HG03175 (cell line): ENCODE measurements at regions not wholly inside any gene's neighbourhood (a gene's known extent, or its start where the extent isn't known, plus 50 kb on each side); places are given as distances from the start of the nearest gene placed in this dataset.

Experiments
- ATAC-seq: cut with Tn5 transposase; IDR thresholded peaks from one replicate; pipeline ENCODE4 v1.9.1; 2021; ENCODE audit warnings: mild to moderate bottlenecking, moderate library complexity; ENCODE audit not compliant: unreplicated experiment

DNA sequence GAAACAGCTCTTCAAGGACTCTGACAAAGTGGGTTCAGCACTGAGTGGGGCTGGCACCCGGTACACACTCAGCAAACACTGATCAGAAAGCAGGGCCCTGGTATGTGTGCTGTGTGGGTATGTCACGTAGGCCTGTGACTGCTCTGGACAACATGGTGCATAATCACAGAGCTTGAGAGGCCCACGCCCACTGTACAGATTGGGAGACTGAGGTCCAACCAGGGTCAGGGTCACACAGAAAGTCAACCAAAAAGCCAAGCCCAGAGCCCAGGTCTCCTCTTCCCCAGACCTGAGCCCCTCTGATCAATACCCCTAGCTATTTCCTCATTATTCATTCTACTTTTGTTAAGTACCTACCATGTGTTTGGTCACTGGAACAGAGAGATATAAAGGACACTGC lies 166.1 kb upstream of the LINGO1 start:
- no peak for ATAC-seq

DNA sequence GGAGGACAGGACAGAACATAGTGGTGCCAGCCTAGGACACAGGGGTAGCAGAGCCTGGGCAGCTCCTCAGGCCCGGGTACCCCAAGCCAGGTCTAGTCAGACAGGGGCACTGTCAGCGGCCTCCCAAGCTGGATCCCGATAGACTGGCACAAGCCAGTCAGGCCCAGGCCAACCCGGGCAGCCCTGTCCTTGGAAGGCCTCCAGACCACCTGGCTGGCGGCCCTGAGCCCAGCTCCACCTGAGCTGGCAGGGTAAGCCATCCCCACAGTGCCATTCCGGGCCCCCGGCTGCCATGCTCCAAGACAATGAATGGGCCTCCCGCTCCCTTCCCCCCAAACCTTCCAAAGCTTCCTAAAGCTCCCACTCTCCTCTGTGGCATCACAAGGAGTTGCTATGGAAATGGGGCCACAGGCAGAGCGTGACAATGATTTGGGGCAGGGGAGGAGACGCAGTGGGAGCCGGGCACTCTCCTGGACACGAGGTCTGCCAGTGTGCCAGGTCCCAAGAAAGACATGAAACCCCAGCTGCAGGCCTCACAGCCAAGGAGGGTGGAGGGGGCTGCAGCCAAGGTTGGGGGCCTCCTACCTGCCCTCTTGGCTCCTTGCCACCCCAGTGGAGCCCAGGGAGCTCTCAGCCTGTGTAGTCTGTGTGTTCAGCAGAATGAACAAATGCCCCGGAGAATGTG lies 165.6 kb upstream of the LINGO1 start:
- no peak for ATAC-seq

DNA sequence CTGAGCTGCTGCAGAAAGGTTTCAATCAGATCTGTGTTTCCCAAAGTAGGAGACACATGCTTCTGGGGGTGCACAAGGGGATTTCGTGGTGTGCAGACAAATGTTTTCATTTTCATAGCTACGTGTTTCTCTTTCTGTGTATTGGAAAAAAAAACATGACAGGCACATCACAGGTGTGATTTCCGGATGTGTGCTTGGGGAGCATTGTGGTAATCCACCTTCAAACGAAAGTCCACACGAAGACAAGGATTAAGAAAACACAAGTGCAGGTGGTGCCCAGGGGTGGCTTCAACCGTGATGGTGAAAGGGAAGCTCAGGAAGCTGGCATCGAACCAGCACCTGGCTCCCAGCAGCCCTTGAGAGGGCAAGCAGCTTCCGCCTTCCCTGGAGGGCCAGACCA lies 164.6 kb upstream of the LINGO1 start:
- ATAC-seq: no peak

DNA sequence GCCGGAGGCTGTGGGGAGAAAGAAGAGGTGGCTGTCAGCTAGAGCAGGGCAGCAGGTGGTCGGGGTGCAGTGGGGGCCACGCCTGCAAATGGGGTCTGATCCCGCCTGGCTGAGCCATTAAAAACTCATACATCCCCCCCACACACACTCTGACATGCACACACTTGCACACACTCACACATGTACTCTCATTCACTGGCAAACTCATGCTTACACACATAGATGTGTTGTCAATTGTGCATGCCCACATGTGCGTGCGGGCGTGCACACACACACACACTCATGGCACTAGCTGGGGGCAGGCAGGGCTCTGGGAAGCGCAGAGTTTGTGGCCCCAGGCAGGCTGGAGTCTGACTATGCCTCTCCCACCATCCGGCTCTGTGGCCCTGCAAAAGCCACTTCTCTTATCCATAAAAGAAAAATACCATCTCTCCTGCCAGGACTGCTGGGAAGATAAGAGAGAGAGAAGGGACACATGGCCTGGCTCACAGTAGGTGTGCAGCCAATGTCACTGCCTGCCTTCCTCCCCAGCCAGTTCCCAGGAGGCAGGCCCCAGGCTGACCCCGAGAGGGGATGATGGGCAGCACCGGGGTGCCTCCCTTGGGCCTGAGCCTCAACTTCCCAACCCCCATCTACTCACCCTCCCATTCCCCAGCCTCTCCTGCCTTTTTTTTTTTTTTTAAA lies 163.5 kb upstream of the LINGO1 start:
- ATAC-seq: no peak

DNA sequence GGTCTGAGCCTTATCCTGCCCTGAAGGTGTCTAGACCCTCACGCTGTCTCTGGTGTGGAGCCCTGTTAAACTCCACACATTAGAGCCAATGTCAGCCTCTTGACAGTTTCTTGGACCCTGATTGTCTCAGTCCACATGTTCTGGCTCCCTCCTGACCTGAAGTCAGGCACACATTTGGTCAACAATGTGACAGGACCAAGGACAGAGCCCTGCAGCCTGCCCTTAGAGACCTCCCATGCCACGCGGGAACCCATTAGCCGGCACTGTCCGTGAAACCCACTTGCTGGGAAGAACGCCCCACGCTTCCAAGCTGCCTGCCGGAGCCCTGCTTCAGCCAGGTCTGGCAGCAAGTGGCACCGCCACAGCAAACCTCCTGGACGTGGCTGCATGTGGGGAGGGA lies 162.7 kb upstream of the LINGO1 start:
- ATAC-seq: no peak

DNA sequence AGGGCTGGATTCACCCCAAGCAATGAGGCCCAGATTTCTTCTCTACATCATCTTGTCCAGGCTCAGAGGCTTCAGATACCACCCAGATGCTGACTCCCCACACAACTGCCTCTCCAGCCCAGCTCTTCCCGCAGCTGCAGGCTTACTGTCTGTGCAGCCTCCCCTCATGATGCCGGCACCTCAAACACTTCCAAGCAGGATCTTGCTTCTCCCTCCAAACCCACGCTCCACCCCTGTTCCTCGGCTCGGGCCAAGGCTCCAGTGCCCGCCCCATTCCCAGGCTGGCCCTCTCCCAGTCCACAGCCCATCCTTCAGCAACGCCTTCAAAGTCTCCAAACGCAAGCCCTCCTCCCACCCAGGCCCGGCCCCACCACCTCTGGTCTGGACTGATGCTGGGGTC lies 159.2 kb upstream of the LINGO1 start:
- no peak for ATAC-seq

DNA sequence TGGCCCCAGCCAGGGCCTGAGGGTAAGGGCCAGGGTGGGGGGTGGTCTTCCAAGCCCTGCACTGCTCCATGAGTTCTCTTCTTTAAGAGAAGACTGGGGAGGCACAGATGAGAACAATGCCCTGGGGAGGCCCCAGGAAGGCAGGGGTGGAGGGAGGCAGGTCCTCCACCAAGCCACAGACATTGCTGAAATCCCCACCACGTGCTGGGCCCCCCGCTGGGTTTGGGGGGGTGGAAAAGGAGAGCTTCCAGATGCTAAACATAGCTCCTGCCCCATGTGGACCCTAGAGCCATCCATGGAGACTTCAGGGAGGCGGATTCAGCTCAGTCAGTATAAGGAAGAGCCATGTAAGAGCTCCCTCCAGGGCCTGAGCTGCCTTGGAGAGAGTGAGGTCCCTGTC lies 157.8 kb upstream of the LINGO1 start:
- no peak for ATAC-seq

DNA sequence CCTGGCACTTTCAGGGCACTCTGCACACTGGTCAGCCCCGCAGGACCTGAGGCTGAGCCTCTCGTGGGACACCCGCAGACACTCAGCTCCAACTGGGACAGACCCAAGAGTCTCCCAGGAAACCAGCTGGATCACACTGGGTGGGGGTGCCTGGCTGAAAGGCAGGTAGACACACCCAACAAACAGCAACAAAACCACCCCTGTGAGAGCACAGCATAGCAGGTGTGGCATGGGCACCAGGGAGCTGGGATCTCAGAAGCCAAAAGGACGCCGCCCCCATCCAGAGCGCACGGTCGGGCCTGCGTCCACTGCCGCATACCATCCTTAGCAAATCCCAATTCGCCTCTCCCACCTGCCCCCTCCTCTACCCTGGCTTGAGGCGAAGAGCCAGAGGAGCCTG lies 154.2 kb upstream of the LINGO1 start:
- no peak for ATAC-seq

DNA sequence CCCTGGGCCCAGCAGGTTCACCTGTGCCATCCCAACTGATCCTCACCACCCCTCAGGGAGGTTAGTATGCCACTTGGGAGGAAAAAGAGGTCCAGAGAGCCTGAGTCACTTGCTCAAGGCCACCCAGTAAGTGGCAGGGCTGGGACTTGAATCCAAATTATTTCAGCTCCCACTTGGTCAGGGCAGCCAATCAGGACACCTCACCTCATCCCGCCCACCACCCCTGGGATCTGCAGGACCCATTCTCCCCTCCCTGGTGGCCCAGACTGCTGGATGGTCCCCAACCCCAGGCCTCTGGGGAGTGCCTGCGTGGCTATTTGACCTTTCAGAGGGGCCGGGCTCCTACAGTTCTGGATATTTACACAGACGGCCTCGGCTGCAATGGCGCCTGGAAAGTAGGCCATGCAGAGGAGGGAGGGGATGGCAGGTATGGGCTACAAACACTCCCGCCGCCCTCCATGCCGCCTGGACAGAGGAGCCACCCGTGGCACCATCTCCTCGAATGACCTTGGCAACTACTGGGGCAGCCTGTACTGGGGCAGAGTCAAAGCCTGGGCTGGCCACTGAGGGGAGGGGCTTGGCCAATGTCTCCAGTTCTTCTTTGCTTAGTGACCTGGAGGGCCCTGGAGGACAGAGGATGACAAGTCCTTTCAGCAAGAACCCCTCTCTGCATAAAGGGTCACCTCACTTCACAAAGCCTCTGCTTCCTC lies 153.6 kb upstream of the LINGO1 start:
- no peak for ATAC-seq

DNA sequence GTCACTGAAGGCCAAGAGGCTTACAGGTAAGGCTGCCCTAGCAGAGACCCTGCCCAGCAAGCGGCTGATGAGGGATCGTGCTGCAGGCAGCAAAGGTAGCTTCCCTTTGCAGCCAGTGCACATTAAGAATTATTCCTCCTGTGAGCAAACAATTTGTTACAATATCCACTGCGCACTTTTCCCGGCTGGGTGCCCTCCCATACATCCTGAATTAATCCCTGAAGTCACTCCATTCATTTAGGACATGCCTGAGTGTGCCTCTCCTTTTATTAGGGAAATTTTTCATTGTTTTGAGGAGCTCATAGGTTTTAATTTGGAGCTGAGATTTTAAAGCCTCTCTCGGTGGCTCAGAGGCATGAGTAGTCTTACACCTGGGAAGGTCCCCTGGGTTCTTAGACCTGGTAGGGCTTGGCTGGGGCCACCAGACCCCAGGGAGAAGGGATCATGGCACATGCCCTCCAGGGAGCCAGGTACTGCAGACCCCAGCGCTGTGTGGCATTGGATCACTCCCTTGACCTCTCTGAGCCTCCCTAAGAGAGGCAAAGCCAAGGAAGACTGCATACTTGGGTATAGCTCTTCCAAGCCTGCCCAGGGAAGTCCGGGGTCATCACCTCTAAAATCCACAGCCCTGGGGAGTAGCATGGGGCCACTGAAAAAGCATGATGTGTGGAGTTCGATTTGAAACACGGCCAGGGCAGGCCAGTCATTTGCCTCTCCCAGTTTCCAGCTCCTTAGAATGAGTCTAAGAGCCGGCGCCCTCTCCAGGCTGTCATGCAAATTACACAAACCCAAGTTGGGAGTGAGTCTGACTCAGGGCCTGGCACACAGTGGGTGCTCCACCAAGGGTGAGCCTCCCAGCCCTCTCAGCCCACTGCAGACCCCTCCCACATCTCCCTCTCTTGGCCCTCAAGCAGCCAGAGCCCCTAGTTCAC lies 151.9 kb upstream of the LINGO1 start:
- ATAC-seq: no peak

DNA sequence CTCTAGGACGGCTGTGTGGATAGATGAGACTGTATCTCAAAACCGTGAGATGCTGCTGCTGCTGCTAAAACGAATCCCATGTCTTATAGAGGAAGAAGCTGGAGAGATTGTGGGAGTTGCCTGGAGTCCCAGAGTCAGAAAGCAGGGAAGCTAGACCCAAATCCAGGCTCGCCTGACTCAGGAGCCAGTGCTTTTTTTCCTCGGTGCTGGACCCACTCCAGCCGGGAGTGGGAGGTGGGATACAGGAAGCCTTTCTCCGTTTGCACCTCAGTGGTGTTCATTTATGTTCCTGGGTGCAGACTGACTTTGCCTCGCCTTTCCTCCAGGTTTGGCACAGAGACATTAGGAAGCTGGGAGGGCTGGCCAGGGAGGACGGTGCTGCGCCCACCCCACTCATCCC lies 150.9 kb upstream of the LINGO1 start:
- no peak for ATAC-seq

DNA sequence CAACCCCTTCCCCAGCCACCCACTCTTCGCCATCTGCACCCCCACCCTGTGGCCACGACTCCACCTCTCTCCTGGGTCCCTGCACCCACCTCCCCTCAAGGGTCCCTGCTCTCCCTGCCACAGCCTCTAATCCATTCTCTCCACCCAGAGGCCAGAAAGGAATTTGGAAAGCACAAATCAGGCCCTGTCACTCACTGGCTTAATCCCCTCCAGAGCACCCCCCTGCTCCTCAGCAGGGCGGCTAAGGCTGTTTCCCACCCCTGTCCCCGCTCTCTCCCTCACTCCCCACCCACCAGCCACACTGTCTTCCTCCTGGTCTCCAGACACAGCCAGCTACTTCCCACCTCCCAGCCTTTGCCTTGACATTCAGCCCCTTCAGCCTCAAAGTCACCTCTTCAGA lies 150.0 kb upstream of the LINGO1 start:
- no peak for ATAC-seq

DNA sequence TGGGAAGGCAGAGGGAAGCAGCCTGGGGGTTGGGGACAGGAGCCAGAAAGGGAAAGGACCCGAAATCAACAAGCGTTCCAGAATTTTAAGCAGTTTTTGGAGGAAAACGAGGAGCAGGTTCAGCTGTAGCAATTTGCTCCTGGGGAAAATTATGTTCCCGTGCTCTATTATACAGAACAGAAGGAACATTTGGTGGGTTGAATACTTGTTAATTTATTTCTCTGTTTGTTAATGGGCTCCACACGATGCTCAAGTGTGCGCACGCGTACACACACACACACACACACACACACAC lies 149.2 kb upstream of the LINGO1 start:
- no peak for ATAC-seq

DNA sequence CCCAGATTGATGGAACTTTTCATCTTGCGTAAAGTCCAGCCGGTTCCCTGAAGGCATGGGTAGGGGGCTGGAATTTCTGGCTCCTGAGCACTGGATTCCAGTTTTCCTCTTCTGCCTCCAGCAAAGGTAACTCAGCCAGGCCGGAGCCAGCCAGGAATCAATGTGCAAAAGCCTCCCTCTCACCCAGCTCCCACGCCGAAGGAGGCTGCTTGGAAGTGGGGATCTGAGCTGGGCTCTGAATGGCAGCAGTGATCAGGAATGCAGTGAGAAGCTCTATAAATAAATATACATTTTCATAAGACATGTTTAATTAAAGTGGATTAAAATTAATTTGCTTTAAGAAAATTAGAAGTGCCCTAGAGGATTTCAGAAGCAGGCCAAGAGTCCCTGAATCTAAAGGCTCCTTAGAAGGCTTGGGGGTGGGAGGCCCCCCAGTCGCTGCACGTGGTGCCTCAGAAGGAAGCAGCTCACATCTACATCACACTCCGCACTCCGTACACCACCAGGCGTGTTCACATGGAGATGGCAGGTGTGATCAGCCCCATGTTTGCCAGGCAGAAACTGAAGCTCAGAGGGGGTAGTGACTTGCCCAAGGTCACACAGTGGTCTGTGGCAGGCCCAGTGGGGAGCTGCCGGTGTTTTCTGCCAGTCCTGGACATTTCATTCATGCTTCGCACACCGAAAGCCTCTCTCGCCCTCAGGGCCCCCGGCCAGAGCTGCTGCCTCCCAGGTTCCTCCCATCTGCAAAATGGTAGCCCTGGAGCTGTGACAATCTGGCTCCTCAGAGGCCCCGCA lies 148.6 kb upstream of the LINGO1 start:
- ATAC-seq: no peak

DNA sequence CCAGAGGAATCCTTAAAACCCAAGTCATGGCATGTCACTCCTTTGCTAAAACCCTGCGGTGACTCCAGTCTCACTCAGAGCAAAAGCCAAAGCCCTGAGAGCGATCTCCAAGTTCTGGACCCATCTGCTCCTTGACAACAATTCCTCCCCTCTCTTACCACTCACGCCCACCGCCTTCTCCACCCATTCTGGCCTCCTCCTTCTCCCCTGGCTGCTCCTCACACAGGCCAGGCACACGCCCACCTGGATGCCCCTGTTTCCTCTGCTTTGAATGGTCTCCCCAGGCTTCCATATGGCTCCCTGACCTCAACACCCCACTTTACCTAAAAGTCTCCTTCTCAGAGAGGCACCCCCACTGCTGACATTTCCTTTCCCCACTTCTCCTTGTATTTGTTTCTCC lies 146.1 kb upstream of the LINGO1 start:
- ATAC-seq: no peak

DNA sequence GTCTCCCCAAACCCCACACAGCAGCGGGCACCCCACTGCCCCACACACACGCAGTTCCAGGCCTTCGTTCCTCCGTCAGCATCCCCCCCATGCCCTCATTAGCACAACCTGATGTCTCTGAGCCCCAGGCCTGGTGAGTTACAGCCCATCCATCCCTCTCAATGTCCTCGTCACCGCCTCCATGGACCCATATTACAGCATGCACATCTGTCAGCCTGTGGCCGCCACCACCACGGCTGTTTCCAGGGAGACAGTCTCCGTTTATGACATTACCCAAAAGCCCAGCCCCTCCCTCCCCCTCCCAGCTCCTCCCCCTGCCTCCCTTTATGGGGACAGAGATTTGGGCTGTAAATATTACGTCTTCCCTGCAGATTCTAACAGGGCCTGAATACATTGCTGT lies 143.1 kb upstream of the LINGO1 start:
- no peak for ATAC-seq

DNA sequence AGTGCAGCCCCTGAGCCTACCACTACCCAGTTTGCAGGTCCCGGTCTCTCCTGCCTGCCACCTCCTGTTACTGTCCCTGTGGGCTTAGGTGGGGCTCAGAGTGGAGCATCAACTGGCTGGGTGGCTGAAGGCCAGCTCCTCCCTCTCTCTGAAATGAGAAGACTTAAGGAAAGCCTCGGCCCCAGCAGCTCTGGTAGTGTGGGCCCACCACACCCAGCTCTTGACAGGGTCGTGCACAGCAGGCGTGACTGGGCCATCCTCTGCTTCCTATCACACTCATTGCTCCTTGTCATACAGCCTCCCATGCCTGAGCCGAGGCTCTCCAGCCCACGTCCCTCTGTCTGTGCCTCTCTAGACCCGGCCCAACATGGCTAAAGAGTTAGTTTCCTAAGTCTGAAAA lies 142.7 kb upstream of the LINGO1 start:
- ATAC-seq: no peak

DNA sequence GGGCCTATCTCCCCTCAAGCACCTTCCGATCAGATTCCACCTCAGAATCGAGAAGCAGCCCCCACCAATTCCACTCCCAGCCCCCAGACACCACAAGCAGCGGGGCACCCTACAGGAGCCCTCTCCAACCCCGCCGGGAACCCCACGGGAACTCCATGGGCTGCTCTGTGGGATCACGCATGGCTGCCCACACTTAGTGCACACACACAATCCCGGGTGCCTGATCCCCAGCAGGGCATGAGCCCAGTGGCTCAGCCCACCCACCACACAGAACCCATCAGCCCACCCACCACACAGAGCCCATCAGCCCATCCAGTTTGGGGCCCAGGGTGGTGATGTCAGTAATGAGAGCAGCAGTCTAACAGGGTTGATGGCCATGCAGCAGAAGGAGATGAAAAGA lies 141.6 kb upstream of the LINGO1 start:
- ATAC-seq: no peak

DNA sequence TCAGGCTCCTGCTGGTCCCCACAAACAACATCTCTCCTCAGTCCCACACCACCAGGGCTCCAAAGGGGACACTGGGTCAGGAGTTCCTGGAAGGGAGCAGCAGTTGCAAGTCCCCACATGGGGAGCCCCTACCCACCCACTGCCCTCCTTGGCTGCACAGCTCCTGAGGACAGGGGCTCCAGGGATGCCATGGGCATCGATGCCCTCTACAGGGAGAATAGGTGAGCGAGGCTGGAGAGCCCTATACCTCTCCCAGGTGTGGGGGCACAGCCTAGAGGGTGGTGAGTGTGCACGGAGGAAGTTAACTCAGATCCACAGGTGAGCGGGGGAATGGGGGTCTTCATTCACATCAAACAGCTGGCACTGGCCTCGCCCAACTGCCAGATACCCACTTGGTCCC lies 141.2 kb upstream of the LINGO1 start:
- no peak for ATAC-seq

DNA sequence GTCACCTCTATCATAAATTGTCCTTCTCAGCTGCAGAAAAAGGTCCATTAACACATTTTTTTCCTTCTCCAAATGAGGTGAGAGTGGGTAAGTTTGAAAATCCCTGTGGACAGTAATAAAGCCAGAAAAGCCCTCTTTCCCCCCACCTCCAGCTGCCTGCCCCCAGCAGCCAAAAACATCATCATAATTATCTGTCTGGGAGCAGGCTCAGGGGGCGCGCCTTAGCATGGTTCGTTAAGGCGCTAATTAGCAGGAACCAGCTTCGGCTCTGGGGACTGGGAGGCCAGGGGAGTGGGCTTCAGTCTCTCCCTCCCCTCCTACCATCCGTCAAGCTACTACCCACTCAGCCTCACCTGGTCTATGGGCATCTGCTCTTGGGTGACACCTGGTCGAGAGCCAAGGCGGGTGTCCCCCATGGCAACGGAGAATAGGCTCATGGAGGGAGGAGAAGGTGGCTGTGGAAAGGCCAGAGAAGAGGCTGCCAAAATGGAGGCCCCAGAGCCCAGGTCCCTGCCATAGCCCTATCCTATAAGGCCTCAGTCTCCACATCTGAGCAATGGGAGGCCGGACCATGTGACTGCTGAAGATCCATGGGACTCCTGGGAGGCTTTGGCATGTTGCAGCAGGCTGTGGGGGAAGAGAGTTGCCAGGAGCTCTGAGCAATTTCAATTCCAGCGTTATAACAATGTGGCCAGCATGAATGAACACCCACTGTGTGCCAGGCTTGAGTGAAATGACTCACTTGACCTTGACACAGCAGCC lies 140.1 kb upstream of the LINGO1 start:
- no peak for ATAC-seq
